LNCAP (cell line): ENCODE measurements at regions not wholly inside any gene's neighbourhood (a gene's known extent, or its start where the extent isn't known, plus 50 kb on each side); places are given as distances from the start of the nearest gene placed in this dataset.

Source experiments
- CTCF ChIP-seq: fragments of 450-650 bp; IDR thresholded peaks from 2 replicates; pipeline ENCODE4 v1.5.1; 2017; ENCODE audit warnings: mild to moderate bottlenecking

- TF ChIP-seq CTCF, result no peak
Measured at GRCh38 chr10:90293616-90294015, 564.2 kb downstream of the HTR7 start.

GRCh38 chr10:90302758-90303481 is 554.9 kb downstream of the HTR7 start:
- no peak for TF ChIP-seq CTCF

GRCh38 chr10:90304533-90304932 is 553.3 kb downstream of the HTR7 start:
- TF ChIP-seq CTCF, result no peak

- no peak for TF ChIP-seq CTCF
Measured at GRCh38 chr10:90306187-90306586, 551.7 kb downstream of the HTR7 start.

GRCh38 chr10:90308223-90308622 is 549.6 kb downstream of the HTR7 start:
- TF ChIP-seq CTCF, result no peak

- TF ChIP-seq CTCF, result no peak
Measured at GRCh38 chr10:90313576-90314325, 544.1 kb downstream of the HTR7 start.

- TF ChIP-seq CTCF, result no peak
Measured at GRCh38 chr10:90314718-90315117, 543.1 kb downstream of the HTR7 start.
